ENCODE measurements at regions not wholly inside any gene's neighbourhood (a gene's known extent, or its start where the extent isn't known, plus 50 kb on each side); places are given as distances from the start of the nearest gene placed in this dataset.

- TF ChIP-seq CTCF (conservative IDR thresholded peaks at IDR 0.05; ENCODE audit: low read length), result no peak
- TF ChIP-seq EZH2phosphoT487 (IDR thresholded peaks at IDR 0.05; ENCODE audit: borderline replicate concordance, low read depth, low read length), result no peak
These were observed 1126.4 kb upstream of the SEMA6A start for GRCh38 chr5:117701062-117701461.
